PFSK-1 (cell line): ENCODE measurements at regions not wholly inside any gene's neighbourhood (a gene's known extent, or its start where the extent isn't known, plus 50 kb on each side); places are given as distances from the start of the nearest gene placed in this dataset.

ENCODE experiments used
- FOXP2 ChIP-seq: optimal IDR thresholded peaks from 2 replicates; pipeline ENCODE3; 2011; ENCODE audit warnings: borderline replicate concordance, control low read depth, inconsistent platforms; ENCODE audit not compliant: insufficient read depth; ENCODE audit errors: extremely low read length, extremely low read depth
- POLR2AphosphoS5 ChIP-seq: IDR thresholded peaks from 2 replicates; pipeline ENCODE4 v1.6.1; 2012; ENCODE audit warnings: low read depth, mild to moderate bottlenecking, control low read depth, low read length, moderate library complexity
- SIN3A ChIP-seq: IDR thresholded peaks from 2 replicates; pipeline ENCODE4 v1.6.1; 2012; ENCODE audit warnings: mild to moderate bottlenecking, low read length, moderate library complexity, borderline replicate concordance; ENCODE audit not compliant: insufficient read depth
- TAF1 ChIP-seq: IDR thresholded peaks from 2 replicates; pipeline ENCODE4 v1.6.1; 2012; ENCODE audit warnings: low read length, control low read depth, borderline replicate concordance; ENCODE audit not compliant: insufficient read depth
- TF ChIP-seq, protein P1 (sequence below), 2 experiments: IDR thresholded peaks; 2 replicates each; pipeline versions ENCODE4 v1.6.1 to v1.8.0; 2011 to 2012; ENCODE audit warnings: low read depth in 2 of 2, low read length in 2 of 2, control low read depth in 1 of 2, inconsistent platforms in 1 of 2, mild to moderate bottlenecking in 1 of 2, moderate library complexity in 1 of 2; ENCODE audit not compliant: insufficient read depth in 1 of 2

GRCh38 chr4:104365618-104366017 lies 129.1 kb downstream of the CXXC4 start:
- no peak for TF ChIP-seq FOXP2
- TF ChIP-seq, protein P1, sequence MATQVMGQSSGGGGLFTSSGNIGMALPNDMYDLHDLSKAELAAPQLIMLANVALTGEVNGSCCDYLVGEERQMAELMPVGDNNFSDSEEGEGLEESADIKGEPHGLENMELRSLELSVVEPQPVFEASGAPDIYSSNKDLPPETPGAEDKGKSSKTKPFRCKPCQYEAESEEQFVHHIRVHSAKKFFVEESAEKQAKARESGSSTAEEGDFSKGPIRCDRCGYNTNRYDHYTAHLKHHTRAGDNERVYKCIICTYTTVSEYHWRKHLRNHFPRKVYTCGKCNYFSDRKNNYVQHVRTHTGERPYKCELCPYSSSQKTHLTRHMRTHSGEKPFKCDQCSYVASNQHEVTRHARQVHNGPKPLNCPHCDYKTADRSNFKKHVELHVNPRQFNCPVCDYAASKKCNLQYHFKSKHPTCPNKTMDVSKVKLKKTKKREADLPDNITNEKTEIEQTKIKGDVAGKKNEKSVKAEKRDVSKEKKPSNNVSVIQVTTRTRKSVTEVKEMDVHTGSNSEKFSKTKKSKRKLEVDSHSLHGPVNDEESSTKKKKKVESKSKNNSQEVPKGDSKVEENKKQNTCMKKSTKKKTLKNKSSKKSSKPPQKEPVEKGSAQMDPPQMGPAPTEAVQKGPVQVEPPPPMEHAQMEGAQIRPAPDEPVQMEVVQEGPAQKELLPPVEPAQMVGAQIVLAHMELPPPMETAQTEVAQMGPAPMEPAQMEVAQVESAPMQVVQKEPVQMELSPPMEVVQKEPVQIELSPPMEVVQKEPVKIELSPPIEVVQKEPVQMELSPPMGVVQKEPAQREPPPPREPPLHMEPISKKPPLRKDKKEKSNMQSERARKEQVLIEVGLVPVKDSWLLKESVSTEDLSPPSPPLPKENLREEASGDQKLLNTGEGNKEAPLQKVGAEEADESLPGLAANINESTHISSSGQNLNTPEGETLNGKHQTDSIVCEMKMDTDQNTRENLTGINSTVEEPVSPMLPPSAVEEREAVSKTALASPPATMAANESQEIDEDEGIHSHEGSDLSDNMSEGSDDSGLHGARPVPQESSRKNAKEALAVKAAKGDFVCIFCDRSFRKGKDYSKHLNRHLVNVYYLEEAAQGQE (IDR thresholded peaks at IDR 0.05; ENCODE audit: insufficient read depth in 1 of 2, low read depth in 2 of 2, low read length in 2 of 2): no peak
- no peak for TF ChIP-seq TAF1
- no peak for TF ChIP-seq POLR2AphosphoS5
- TF ChIP-seq SIN3A: no peak

DNA sequence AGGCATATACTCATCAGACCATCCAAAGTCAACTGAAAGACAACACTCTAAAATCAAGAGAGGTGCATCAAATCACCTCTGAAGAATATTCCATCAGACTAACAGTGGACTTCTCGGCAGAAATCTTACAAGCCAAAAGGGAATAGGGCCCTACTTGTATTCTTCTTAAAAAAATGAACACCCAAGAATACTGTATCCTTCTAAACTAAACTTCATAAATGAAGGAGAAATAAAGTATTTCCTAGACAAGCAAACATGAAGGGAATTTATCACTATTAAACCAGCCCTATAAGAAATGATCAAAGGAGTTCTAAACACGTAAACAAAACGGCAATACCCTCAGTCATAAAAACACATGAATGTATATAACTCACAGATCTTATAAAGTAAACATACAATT lies 141.2 kb downstream of the CXXC4 start:
- TF ChIP-seq SIN3A (no peak), POLR2AphosphoS5 (no peak), FOXP2 (no peak), TAF1 (no peak)
- TF ChIP-seq, protein P1 (IDR thresholded peaks at IDR 0.05; ENCODE audit: insufficient read depth in 1 of 2, low read depth in 2 of 2, low read length in 2 of 2): no peak

DNA sequence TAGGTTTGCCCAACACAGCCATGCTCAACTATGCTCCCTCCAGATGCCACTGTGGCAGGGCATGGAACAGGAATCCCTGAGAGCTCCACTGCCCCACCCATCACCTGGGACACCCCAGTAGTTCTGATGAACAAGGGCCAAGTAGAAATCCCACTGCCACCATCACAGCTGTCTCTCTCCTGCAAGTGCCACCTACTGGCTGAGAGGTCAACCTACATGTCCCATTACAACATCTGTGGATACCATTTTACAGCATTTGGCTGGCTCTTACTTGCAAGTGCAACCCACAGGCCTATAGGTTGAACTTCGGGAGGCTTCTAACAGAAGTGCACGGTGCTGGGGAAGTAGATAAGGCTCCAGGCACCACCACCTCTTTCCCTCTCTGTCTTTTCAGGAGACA lies 142.5 kb downstream of the CXXC4 start:
- TF ChIP-seq SIN3A: no peak
- no peak for TF ChIP-seq POLR2AphosphoS5
- no peak for TF ChIP-seq FOXP2
- TF ChIP-seq, protein P1 (IDR thresholded peaks at IDR 0.05; ENCODE audit: insufficient read depth in 1 of 2, low read depth in 2 of 2, low read length in 2 of 2): no peak
- no peak for TF ChIP-seq TAF1

GRCh38 chr4:104351706-104352105 lies 143.0 kb downstream of the CXXC4 start:
- TF ChIP-seq FOXP2 (no peak), POLR2AphosphoS5 (no peak), TAF1 (no peak), SIN3A (no peak)
- TF ChIP-seq, protein P1 (IDR thresholded peaks at IDR 0.05; ENCODE audit: insufficient read depth in 1 of 2, low read depth in 2 of 2, low read length in 2 of 2): no peak

DNA sequence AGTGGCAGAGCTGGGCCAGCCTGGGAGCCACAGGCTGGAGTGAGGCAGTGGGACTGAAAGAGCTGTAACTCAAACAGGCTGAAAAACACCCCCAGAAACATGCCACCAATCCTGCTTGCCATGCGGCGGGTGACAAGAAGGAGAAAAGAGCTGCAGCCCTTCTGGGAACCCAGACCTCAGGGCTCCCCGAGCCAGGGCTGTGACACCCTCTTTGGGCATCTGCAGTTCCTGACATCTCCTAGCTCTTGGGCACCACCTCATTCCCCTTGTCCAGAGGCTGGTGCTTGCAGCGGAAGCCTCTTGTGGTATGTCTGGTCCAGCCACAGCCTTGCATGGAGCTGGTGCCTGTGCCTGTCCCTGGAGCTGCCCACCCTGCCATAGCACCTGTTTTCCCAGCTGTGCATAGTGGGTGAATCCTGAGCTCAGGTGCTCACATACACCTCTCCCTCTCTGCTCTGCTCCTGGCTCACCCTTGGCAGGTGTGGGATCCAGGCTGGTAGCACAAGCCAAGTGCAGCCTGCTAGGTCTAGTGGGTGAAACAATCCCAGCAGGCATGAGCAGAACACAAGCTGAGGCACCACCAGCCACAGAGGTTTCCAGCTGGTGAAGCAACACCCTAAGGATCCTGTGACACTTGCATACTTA lies 149.0 kb downstream of the CXXC4 start:
- TF ChIP-seq POLR2AphosphoS5 (no peak), FOXP2 (no peak), SIN3A (no peak), TAF1 (no peak)
- TF ChIP-seq, protein P1 (IDR thresholded peaks at IDR 0.05; ENCODE audit: insufficient read depth in 1 of 2, low read depth in 2 of 2, low read length in 2 of 2): no peak
